Breast epithelium (tissue), 4 donors: ENCODE measurements at regions not wholly inside any gene's neighbourhood (a gene's known extent, or its start where the extent isn't known, plus 50 kb on each side); places are given as distances from the start of the nearest gene placed in this dataset.
"Not testable (repeated sequence)": the region's sequence is repeated elsewhere in the genome, so short reads cannot be mapped to it uniquely, and the experiment has no call there.

Experiments used
- DNase-seq, 2 donors: peaks; one replicate each; pipeline ENCODE4 v3.0.0-alpha.2; 2019; ENCODE audit warnings: low spot score in 2 of 2
- H3K27ac ChIP-seq, 2 donors: fragments of 200-600 bp; sonication (generic) in 1 of 2; one replicate each; pipeline ENCODE4 v1.5.1; 2016 to 2019; ENCODE audit warnings: mild to moderate bottlenecking in 1 of 2
- H3K27me3 ChIP-seq, 2 donors: fragments of 200-600 bp; sonication (generic) in 1 of 2; one replicate each; pipeline versions ENCODE4 v1.5.1 to v1.6.0; 2017 to 2019; ENCODE audit warnings: control low read depth in 1 of 2, mild to moderate bottlenecking in 1 of 2
- H3K36me3 ChIP-seq: fragments of 200-600 bp; one replicate; pipeline ENCODE4 v1.5.1; 2019
- H3K4me1 ChIP-seq, 2 donors: fragments of 200-600 bp; sonication (generic); one replicate each; pipeline ENCODE4 v1.5.1; 2016 to 2019; ENCODE audit warnings: control low read depth in 1 of 2
- H3K4me3 ChIP-seq, 3 donors: fragments of 200-600 bp; sonication (generic); 1 replicate in 2 of 3; 2 replicates in 1 of 3; pipeline ENCODE4 v1.5.1; 2016 to 2019; ENCODE audit warnings: mild to moderate bottlenecking in 3 of 3, moderate library complexity in 2 of 3
- H3K9me3 ChIP-seq, 2 donors: fragments of 200-600 bp; sonication (generic) in 1 of 2; one replicate each; pipeline ENCODE4 v1.5.1; 2016 to 2019; ENCODE audit warnings: control low read depth in 1 of 2
- POLR2A ChIP-seq: fragments of 450-650 bp; IDR thresholded peaks from one replicate; pipeline ENCODE4 v1.6.1; 2016; ENCODE audit warnings: antibody characterized with exemption, mild to moderate bottlenecking, moderate library complexity
- POLR2AphosphoS5 ChIP-seq, 3 donors: sonication (generic); formaldehyde crosslinking; IDR thresholded peaks; one replicate each; pipeline ENCODE4 v1.6.1; 2017; ENCODE audit warnings: antibody characterized with exemption in 3 of 3
- intact Hi-C: fragments of 100-400 bp; cut with DNase I; formaldehyde crosslinking; loops from one replicate; pipeline ENCODE4 v1.15.1; 2023; ENCODE audit warnings: low total_unique reads
- TF ChIP-seq, protein P1 (sequence below), 3 donors: fragments of 450-650 bp; IDR thresholded peaks; one replicate each; pipeline ENCODE4 v1.5.1; 2016 to 2017; ENCODE audit warnings: antibody characterized with exemption in 3 of 3, mild to moderate bottlenecking in 3 of 3, moderate library complexity in 3 of 3

DNA sequence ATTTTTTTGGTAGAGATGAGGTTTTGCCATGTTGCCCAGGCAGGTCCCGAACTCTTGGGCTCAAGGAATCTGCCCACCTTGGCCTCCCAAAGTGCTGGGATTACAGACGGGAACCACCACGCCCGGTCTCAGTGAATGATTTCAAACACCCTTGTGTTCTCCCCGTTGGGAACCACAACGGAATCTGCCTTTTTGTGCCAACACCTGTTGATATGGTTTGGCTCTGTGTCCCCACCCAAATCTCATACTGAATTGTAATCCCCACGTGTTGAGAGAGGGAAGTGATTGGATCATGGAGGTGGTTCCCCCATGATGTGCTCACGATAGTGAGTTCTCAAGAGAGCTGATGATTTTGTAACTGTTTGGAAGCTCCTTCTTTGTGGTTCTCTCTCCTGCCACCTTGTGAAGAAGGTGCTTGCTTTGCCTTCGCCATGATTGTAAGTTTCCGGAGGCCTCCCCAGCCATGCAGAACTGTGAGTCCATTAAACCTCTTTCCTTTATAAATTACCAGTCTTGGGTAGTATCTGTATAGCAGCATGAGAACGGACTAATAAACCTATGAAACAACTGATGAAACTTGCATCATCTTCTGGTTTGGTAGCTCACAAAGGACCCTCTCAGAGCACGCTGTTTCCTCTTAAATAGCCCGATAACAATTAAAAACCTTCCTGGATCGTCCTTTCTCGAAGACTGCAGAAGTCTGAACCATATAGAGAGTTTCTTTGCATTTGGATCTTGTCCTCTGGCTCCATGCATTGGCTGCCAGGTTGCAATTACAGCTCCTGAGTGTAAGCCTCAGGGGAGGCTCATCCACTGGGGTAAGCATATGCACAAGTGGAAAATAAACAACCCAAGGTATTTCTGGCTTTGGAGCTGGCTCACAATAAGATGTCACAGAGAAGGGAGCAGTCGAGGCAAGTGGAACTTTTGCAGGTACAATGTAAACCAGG, 91.5 kb downstream of the SPRY4 start:
- H3K4me1 ChIP-seq, result no peaks in the 10 kb centered on the region
- no peak for DNase-seq
- H3K27me3 ChIP-seq, result no peaks in the 10 kb centered on the region
- intact Hi-C loops, result no loop called here
- no peak for TF ChIP-seq POLR2A
- TF ChIP-seq, protein P1, sequence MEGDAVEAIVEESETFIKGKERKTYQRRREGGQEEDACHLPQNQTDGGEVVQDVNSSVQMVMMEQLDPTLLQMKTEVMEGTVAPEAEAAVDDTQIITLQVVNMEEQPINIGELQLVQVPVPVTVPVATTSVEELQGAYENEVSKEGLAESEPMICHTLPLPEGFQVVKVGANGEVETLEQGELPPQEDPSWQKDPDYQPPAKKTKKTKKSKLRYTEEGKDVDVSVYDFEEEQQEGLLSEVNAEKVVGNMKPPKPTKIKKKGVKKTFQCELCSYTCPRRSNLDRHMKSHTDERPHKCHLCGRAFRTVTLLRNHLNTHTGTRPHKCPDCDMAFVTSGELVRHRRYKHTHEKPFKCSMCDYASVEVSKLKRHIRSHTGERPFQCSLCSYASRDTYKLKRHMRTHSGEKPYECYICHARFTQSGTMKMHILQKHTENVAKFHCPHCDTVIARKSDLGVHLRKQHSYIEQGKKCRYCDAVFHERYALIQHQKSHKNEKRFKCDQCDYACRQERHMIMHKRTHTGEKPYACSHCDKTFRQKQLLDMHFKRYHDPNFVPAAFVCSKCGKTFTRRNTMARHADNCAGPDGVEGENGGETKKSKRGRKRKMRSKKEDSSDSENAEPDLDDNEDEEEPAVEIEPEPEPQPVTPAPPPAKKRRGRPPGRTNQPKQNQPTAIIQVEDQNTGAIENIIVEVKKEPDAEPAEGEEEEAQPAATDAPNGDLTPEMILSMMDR (IDR thresholded peaks at IDR 0.05), result no peak
- TF ChIP-seq POLR2AphosphoS5 (IDR thresholded peaks at IDR 0.05), result no peak
- no peak overlapping the region for H3K4me3 ChIP-seq
- no peak overlapping the region for H3K27ac ChIP-seq
- no peaks in the 10 kb centered on the region for H3K36me3 ChIP-seq
- no peaks in the 10 kb centered on the region for H3K9me3 ChIP-seq

DNA sequence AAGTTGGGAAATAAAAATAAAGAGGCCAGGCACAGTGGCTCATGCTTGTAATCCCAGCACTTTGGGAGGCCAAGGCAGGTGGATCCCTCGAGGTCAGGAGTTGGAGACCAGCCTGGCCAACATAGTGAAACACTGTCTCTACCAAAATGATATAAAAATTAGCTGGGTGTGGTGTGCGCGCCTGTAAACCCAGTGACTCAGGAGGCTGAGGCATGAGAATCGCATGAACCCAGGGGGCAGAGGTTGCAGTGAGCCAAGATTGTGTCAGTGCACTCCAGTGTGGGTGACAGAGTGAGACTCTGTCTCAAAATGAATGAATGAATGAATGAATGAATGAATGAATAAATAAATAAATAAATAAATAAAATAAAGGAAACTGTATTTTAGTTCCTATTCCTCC, 93.9 kb downstream of the SPRY4 start:
- H3K9me3 ChIP-seq, intact Hi-C loops, H3K4me1 ChIP-seq, H3K4me3 ChIP-seq, H3K27ac ChIP-seq, H3K27me3 ChIP-seq, DNase-seq, H3K36me3 ChIP-seq: not testable (repeated sequence)

DNA sequence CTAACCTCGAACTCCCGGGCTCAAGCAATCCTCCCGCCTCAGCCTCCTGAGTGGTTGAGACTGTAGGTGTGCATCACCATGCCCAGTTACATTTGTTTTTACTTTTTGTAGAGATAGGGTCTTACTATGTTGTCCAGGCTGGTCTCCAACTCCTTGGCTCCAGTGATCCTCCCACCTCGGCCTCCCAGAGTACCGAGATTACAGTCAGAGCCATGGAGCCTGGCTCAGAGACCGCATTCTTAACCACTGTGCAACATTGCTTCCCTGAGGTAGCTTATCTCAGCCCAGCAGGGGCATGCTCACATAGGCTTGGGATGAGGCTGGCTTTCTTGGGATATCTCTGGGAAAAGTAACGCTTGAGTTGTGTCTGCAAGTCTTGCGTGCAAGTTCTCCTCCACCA, 99.7 kb downstream of the SPRY4 start:
- intact Hi-C loops, result no loop called here
- H3K4me1 ChIP-seq, result peaks cover 0 to 5% of the 10 kb centered on the region in 2 donors
- no peaks in the 10 kb centered on the region for H3K27me3 ChIP-seq
- TF ChIP-seq POLR2A (no peak), POLR2AphosphoS5 (IDR thresholded peaks at IDR 0.05) (no peak)
- TF ChIP-seq, protein P1 (IDR thresholded peaks at IDR 0.05), result no peak
- DNase-seq, result no peak
- no peaks in the 10 kb centered on the region for H3K36me3 ChIP-seq
- no peaks in the 10 kb centered on the region for H3K9me3 ChIP-seq
- H3K4me3 ChIP-seq, result no peak overlapping the region
- no peak overlapping the region for H3K27ac ChIP-seq

DNA sequence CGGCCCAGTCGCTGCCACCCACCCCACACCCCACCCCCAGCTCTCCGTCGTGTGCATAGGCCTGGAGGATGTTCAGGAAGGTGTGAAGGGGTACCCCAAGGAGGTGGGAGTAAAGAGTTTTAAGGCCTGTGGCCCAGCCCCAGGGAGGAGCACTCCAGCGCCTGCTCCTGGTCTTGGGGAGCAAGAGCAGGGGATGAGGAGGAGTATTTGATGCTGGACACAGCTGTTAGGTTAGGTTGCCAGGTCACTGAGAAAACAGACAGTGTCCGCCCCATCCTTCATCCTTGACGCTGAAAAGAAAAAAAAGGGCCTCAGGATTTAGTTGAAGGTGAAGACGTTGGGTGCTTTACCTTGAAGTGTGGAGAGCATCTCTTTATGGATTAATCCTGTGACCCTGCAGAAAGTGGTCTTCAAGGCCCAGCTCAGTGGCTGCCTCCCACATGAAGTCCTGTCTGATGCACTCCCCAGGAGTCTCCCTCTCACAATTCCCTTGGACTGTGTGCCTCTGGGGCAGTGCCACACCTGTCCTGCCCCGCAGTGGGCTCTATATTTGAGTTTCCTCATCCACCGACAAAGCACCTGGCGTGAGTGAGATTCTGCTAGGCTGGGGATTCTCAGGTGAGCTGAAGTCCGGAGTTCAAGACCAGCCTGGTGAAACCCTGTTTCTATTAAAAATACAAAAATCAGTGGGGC, 101.8 kb downstream of the SPRY4 start:
- Histone ChIP-seq H3K4me1 (peaks cover 0 to 5% of the 10 kb centered on the region in 2 donors), H3K36me3 (no peaks in the 10 kb centered on the region), H3K27me3 (no peaks in the 10 kb centered on the region), H3K4me3 (no peak overlapping the region), H3K9me3 (no peaks in the 10 kb centered on the region), H3K27ac (peak overlapping the region in 1 of 2 donors; percentile 48)
- intact Hi-C loops, result no loop called here
- TF ChIP-seq, protein P1 (IDR thresholded peaks at IDR 0.05), result no peak
- TF ChIP-seq POLR2A, result no peak
- TF ChIP-seq POLR2AphosphoS5 (IDR thresholded peaks at IDR 0.05), result no peak
- no peak for DNase-seq

DNA sequence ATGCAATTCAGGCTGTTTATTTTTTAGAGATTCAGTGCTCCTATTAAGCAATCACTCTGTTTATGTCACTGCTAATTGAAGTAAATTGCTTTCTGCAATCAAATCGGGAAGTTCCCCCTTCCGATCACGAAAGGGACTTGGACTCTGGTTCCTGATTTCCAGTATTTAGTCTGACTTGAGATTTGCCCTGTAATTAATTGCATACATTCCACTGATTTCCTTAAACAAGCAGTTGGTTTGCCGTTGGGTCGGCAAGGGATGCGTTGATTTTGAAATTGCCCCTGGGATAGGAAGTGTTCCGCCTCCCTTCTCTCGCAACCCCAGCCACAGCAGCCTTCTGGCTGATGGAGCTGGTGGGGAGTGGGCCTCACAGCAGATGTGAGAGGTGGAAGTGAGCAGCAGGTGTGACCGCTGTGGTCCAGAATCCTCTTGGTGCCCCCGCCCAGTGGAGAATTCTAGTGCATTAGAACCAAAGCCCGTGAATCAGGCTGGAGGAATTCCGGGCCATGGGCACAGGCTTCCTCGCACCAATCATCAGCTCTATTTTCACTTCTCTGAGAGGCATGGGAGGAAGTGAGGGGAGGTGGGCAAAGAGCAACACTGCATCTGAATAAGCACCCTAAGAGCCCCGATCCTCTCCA, 102.5 kb downstream of the SPRY4 start:
- peak overlapping the region; percentile 48 to 66 for H3K27ac ChIP-seq
- no peaks in the 10 kb centered on the region for H3K9me3 ChIP-seq
- H3K27me3 ChIP-seq, result no peaks in the 10 kb centered on the region
- no peak overlapping the region for H3K4me3 ChIP-seq
- intact Hi-C loops, result no loop called here
- no peak for TF ChIP-seq POLR2AphosphoS5 (IDR thresholded peaks at IDR 0.05)
- no peak for TF ChIP-seq POLR2A
- TF ChIP-seq, protein P1 (IDR thresholded peaks at IDR 0.05), result no peak
- no peak for DNase-seq
- H3K4me1 ChIP-seq, result peaks cover 0 to 5% of the 10 kb centered on the region in 2 donors
- H3K36me3 ChIP-seq, result no peaks in the 10 kb centered on the region
